ENCODE measurements at regions not wholly inside any gene's neighbourhood (a gene's known extent, or its start where the extent isn't known, plus 50 kb on each side); places are given as distances from the start of the nearest gene placed in this dataset.

- H3K9me1 ChIP-seq (replicated peaks; ENCODE audit: control insufficient read depth, extremely low read depth, insufficient read depth, low read length), result no peaks in the 10 kb centered on the region
- no peak overlapping the region for H3K4me3 ChIP-seq (replicated peaks in 1 of 3; ENCODE audit: insufficient read depth in 1 of 3, low read depth in 1 of 3, low read length in 3 of 3)
- FAIRE-seq, result no peak
- H3K9ac ChIP-seq (replicated peaks; ENCODE audit: extremely low read depth, insufficient read depth, low read length), result no peak overlapping the region
- ChIA-PET CTCF (no interaction called here), POLR2A (no interaction called here)
- H3K27ac ChIP-seq (ENCODE audit: insufficient read depth, low read depth, low read length), result no peak overlapping the region
- H3K36me3 ChIP-seq (ENCODE audit: control insufficient read depth in 2 of 2, extremely low read depth in 1 of 2, insufficient read depth in 2 of 2, low read length in 2 of 2), result no peaks in the 10 kb centered on the region
- no peak overlapping the region for H2AFZ ChIP-seq (ENCODE audit: low read depth, low read length)
- BruUV-seq (replicated peaks), result no TSS peak
- TF ChIP-seq POLR2AphosphoS5 (IDR thresholded peaks at IDR 0.05; ENCODE audit: insufficient read depth, low read depth, low read length) (no peak), EZH2 (IDR thresholded peaks at IDR 0.05; ENCODE audit: borderline replicate concordance, low read depth, low read length, severe bottlenecking) (no peak)
- no peaks in the 10 kb centered on the region for H3K27me3 ChIP-seq (ENCODE audit: control insufficient read depth in 2 of 2, insufficient read depth in 2 of 2, low read length in 2 of 2)
- no peaks in the 10 kb centered on the region for H3K79me2 ChIP-seq (ENCODE audit: control insufficient read depth, insufficient read depth, low read length)
- H3K4me1 ChIP-seq (ENCODE audit: control insufficient read depth, extremely low read depth, insufficient read depth, low read length), result no peaks in the 10 kb centered on the region
- H3K4me2 ChIP-seq (ENCODE audit: insufficient read depth, low read length), result no peak overlapping the region
- dilution Hi-C loops (cut with MboI; ENCODE audit: extremely low pct_ligation_motif_present, low sequenced_read_pairs), result no loop called here
- no peaks in the 10 kb centered on the region for H3K9me3 ChIP-seq (replicated peaks; ENCODE audit: control insufficient read depth, insufficient read depth, low read length)
- no peak for DNase-seq (ENCODE audit: low read depth, low spot score)
- H4K20me1 ChIP-seq (replicated peaks; ENCODE audit: control insufficient read depth, extremely low read depth, insufficient read depth, low read length), result no peaks in the 10 kb centered on the region
- intact Hi-C loops (cut with micrococcal nuclease), result no loop called here
Observed at GRCh38 chr18:39350945-39351344, 1785.3 kb upstream of the CELF4 start.

GRCh38 chr18:39349801-39350200 is 1784.2 kb upstream of the CELF4 start:
- Histone ChIP-seq H3K79me2 (ENCODE audit: control insufficient read depth, insufficient read depth, low read length) (no peaks in the 10 kb centered on the region), H3K36me3 (ENCODE audit: control insufficient read depth in 2 of 2, extremely low read depth in 1 of 2, insufficient read depth in 2 of 2, low read length in 2 of 2) (no peaks in the 10 kb centered on the region), H3K9me3 (replicated peaks; ENCODE audit: control insufficient read depth, insufficient read depth, low read length) (no peaks in the 10 kb centered on the region), H3K27ac (ENCODE audit: insufficient read depth, low read depth, low read length) (no peak overlapping the region), H3K4me1 (ENCODE audit: control insufficient read depth, extremely low read depth, insufficient read depth, low read length) (no peaks in the 10 kb centered on the region), H3K9ac (replicated peaks; ENCODE audit: extremely low read depth, insufficient read depth, low read length) (no peak overlapping the region), H3K4me2 (ENCODE audit: insufficient read depth, low read length) (no peak overlapping the region), H3K27me3 (ENCODE audit: control insufficient read depth in 2 of 2, insufficient read depth in 2 of 2, low read length in 2 of 2) (no peaks in the 10 kb centered on the region), H3K9me1 (replicated peaks; ENCODE audit: control insufficient read depth, extremely low read depth, insufficient read depth, low read length) (no peaks in the 10 kb centered on the region), H3K4me3 (replicated peaks in 1 of 3; ENCODE audit: insufficient read depth in 1 of 3, low read depth in 1 of 3, low read length in 3 of 3) (no peak overlapping the region), H2AFZ (ENCODE audit: low read depth, low read length) (no peak overlapping the region), H4K20me1 (replicated peaks; ENCODE audit: control insufficient read depth, extremely low read depth, insufficient read depth, low read length) (no peaks in the 10 kb centered on the region)
- POLR2A ChIA-PET, result no interaction called here
- dilution Hi-C loops (cut with MboI; ENCODE audit: extremely low pct_ligation_motif_present, low sequenced_read_pairs) (no loop called here), intact Hi-C loops (cut with micrococcal nuclease) (no loop called here)
- no peak for FAIRE-seq
- TF ChIP-seq GATA2 (IDR thresholded peaks at IDR 0.05; ENCODE audit: insufficient read depth, insufficient read length, low read depth, low read length) (no peak), MAX (IDR thresholded peaks at IDR 0.05; ENCODE audit: insufficient read depth, insufficient read length) (no peak), FOS (IDR thresholded peaks at IDR 0.05; ENCODE audit: borderline replicate concordance, insufficient read depth, low read length) (no peak), POLR2A (IDR thresholded peaks at IDR 0.05; ENCODE audit: low read depth, low read length) (no peak), MYC (IDR thresholded peaks at IDR 0.05; ENCODE audit: low read depth, low read length) (no peak), JUN (IDR thresholded peaks at IDR 0.05; ENCODE audit: borderline replicate concordance, insufficient read depth, insufficient read length, low read depth) (no peak), POLR2AphosphoS5 (IDR thresholded peaks at IDR 0.05; ENCODE audit: insufficient read depth, low read depth, low read length) (no peak), CTCF (IDR thresholded peaks at IDR 0.05; ENCODE audit: extremely low read depth in 1 of 2, insufficient read depth in 1 of 2, low read depth in 1 of 2, low read length in 2 of 2) (no peak), EZH2 (IDR thresholded peaks at IDR 0.05; ENCODE audit: borderline replicate concordance, low read depth, low read length, severe bottlenecking) (no peak)
- CTCF ChIA-PET, result no interaction called here
- BruUV-seq (replicated peaks), result no TSS peak
- DNase-seq (ENCODE audit: low read depth, low spot score), result no peak

Measured in endothelial cell of umbilical vein (primary cell).